ENCODE measurements at regions not wholly inside any gene's neighbourhood (a gene's known extent, or its start where the extent isn't known, plus 50 kb on each side); places are given as distances from the start of the nearest gene placed in this dataset.

DNA sequence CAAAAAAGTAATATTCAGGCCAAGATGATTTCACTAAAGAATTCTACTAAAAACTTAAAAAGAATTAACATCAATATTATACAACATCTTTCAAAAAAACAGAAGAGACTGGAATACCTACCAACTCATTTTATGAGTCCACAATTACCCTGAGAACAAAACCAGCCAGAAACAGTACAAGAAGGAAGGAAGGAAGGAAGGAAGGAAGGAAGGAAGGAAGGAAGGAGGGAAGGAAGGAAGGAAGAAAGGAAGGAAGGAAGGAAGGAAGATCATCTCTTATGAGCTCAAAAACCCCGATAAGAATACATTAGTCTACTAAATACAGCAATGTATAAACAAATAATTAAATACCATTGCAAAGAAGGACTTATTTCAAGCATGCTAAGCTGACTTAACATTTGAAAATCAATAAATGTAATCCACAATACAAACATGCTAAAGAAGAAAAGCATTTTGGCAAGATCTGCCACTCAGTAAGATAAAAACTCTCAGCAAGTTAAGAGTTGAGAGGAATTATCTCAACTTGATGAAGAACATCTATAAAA, 149.9 kb upstream of the RGS18 start:
- TF ChIP-seq, protein P1, sequence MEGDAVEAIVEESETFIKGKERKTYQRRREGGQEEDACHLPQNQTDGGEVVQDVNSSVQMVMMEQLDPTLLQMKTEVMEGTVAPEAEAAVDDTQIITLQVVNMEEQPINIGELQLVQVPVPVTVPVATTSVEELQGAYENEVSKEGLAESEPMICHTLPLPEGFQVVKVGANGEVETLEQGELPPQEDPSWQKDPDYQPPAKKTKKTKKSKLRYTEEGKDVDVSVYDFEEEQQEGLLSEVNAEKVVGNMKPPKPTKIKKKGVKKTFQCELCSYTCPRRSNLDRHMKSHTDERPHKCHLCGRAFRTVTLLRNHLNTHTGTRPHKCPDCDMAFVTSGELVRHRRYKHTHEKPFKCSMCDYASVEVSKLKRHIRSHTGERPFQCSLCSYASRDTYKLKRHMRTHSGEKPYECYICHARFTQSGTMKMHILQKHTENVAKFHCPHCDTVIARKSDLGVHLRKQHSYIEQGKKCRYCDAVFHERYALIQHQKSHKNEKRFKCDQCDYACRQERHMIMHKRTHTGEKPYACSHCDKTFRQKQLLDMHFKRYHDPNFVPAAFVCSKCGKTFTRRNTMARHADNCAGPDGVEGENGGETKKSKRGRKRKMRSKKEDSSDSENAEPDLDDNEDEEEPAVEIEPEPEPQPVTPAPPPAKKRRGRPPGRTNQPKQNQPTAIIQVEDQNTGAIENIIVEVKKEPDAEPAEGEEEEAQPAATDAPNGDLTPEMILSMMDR (IDR thresholded peaks at IDR 0.05): no peak
- no peak for TF ChIP-seq ZFX (IDR thresholded peaks at IDR 0.05; ENCODE audit: borderline replicate concordance)

All from 22Rv1 (cell line).